Bone marrow (tissue), 2 donors: ENCODE measurements at regions not wholly inside any gene's neighbourhood (a gene's known extent, or its start where the extent isn't known, plus 50 kb on each side); places are given as distances from the start of the nearest gene placed in this dataset.

ENCODE experiments used
- DNase-seq, 2 donors: peaks; one replicate each; lab custom pipeline; 2025; lab: John Stamatoyannopoulos, UW

DNA sequence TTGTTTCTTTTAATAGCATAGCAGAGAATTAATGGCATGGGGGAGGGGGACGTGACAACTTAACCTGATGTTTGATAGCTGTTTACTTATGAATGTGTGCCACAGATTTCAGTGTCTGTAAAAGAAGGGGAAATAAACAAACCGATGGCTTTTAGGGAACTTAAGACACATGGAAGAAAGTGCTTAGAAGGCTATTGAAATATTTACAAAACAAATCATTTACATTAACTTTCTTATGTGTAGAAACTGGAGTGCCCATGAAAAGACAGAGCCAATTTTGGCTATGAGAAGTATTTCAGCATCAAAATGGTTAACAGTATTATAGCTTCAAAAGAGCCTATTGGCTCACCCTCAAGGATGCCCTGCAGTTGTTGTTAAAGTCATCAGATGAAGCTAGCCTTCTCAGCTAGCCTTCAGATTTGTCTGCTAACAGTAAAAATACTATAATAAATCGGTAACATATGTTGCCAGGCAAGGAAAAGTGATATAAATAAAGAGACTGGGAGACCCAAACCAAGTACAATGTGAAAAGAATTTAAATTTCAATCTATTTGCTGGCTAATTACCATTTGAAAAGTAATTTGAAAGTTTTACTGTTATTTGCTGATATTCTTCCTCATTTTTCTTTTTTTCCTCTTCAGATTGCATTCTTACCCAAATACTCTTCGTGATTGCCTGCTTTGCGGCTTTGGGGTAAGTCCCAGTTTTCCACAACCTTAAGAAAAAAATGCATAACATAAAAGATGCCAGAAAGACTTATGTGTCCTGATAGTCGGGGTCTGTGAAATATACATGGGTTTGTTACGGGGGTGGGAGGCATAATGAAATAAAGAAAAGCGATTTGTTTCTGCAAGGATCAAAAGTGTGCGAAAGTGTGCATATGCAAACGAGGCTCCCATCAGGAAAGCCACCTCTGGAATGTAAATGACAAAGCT, 256.4 kb downstream of the MEIS1 start:
- DNase-seq = no peak

DNA sequence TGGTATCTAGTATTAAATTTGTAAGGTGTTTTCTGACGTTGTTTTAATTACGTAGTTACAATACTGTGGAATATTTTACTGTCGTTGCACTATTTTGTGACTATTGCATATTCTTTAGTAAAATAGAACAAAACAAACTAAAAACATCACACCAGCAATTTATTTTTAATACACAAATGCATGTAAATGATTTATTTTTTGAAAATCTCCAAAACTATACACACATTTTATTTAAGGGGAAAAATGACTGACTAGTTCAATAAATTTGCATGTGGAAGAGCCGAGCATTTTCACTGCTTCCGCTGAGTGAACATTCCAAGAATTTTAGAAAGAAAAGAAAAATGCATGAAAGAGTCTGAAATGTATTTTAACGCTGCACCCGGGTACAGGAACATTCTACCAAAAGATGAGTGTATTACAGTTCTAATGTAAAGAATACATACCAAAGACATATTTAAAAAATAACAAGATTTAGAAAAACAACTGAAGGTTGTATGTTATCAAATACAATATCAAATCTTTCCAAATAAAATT, 257.7 kb downstream of the MEIS1 start:
- no peak for DNase-seq

DNA sequence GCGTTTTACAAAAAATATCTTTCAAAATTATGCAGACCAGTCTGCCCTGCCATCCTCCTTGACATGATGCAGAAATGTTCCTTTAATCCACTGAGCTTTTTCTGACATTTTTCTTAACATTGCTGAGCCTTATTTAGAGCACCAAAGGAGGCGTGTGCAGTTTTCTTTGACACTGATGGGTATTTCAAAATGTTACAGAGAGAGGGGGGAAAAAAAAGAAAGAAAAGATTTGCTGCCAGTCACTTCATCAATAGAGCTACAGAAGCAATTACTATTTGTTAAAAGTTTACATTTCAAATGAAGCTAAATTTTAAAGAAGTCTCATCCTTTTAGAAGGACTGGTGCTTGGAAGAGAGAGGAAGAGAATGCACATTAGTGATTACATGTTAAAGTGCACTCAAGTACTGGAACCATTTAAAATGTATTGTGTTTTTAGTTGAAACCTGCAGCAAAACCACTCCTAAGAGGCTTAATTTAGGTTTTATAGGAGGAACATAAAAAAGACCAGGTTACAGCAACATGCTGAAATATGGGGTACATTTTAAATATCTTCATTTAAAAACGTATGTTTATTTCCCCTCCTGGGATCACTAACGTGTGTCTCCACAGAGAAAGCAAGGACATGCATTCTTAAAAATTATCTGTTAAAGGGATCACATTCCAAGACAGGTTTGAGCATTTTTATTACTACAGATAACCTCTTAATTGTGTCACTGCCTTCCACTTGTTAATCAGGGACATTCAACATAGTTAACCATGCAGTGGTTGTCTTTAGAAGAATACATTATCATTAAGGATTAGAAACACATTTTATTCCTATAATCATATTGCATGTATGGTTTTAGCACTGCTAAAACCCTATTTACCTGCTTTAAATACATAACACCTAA, 258.4 kb downstream of the MEIS1 start:
- DNase-seq = no peak

DNA sequence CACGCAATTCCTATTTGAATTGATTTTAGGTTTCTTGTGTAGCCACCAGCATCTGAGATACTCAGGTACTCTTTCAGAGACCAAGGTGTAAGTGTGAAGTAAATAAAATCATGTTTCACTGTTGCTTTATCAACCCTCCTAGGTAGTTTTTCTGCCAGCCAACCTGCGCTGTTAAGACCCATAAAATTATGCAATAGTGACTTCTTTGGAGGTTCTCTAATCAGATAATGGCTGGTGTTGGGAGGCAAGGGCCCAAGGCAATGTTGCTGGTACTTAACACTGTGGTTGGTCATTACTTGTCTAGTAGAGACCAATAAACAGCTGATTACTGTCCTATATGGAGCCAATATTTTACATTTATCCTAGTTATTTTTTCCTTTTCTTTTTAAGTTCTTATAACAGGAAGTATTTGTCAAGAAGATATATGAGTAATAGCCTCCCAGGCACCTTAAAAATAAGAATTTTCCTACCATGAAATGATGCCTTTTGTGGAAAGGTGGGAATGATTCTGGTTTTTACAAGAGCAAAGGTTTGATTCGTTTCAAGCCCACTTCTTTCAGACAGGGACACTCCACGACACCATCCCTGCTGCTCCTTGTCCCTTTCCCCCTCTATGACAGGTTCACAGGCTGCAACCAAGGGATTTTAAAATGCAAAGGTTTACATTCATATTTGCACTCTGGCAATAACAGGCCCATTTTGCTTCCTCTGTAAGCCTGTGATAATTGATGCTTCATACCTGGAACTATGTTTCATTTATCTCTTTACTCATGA, 259.3 kb downstream of the MEIS1 start:
- no peak for DNase-seq

DNA sequence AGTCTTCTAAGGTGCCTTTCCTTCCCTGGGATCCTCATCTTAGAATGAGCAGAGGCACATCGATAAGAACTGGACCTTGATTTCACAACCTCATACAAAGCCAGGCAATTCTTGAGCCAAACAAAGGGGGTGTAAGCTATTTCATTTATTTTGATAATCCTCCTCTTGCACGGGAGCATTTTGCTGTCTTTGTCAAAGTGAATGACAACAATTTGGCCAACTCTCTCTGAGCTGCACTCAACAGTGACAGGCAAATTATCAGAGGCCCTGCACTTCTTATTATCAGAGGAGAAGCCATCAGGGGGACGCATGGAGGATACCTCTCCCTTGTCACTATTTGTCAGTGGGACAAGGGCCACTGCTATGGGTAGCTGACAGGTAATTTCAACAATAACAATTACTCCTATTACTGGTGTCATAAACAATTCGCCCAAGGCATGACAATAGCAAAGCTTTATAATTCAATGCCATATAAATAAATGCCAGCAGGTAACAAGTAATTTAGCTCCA, 260.4 kb downstream of the MEIS1 start:
- no peak for DNase-seq

DNA sequence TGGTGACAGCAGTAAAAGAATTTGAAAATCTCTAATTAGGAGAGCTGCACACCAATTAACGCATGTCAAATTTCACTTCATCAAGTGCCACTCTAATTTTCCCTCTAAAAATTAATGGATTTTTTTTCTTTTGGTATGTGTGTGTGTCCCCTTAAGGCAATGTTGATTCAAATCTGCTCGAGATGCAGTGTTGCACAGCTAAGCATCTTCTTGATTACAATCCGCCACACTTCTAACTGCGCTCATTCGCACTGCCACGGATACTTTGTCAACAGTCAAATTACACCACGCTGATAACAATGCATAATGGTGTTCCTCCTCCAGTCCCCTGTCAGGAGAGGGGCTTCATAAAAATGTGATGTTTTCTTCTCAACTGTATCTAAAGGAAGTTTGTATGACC, 261.4 kb downstream of the MEIS1 start:
- DNase-seq = no peak

DNA sequence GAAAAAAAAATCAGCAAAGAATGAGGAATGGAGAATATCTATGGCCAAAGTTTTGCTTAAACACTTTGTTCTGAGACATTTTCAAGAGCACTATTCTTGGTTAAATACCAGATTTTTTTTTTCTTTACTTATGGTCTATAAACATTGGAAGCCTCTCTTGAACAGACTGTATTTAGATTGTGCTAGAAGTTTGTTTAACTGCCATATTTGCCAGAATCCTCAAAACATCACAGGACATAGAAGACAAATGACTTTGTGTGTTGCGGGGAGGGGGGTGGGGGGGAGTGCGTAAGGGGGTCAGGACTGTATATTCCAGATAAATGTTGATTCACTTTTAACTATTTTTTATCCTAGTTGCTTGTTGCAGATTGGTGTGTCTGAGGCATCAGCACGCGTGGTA, 262.0 kb downstream of the MEIS1 start:
- DNase-seq = no peak

DNA sequence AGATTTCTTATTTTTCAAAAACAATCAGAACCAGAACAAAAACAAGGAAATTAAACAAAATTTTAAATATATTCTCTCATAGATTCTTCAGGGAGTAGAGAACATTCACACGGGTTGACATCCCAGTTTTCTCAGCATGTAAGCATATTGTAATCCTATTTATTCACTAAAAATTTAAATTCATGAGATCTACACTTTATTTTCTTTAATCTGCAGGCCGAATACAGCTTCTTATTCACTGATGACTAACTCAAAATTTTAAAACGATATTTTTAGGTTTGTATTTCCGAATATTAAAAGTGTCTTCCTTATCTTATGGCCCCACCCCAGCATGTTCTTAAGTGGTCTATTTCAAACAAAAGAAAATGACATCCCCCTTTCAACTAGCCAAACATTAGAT, 262.4 kb downstream of the MEIS1 start:
- no peak for DNase-seq

DNA sequence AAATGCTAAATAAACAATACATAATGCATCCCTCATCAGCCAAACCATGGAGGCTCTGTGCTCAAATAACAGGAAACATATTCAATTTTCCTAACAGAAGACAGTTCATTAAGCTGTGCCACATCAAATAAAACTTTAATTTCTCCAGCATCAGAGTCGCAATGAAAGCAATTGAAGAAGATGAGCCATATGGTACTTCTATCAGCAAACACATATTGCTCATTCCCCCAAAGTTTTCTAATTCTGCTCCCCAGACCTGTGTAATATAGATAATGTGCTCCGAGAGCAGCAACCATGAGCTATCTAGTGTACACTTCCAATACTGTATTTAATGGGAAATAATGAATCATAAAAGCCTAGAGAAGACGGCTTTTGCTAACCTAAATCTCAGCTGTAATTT, 263.2 kb downstream of the MEIS1 start:
- no peak for DNase-seq

DNA sequence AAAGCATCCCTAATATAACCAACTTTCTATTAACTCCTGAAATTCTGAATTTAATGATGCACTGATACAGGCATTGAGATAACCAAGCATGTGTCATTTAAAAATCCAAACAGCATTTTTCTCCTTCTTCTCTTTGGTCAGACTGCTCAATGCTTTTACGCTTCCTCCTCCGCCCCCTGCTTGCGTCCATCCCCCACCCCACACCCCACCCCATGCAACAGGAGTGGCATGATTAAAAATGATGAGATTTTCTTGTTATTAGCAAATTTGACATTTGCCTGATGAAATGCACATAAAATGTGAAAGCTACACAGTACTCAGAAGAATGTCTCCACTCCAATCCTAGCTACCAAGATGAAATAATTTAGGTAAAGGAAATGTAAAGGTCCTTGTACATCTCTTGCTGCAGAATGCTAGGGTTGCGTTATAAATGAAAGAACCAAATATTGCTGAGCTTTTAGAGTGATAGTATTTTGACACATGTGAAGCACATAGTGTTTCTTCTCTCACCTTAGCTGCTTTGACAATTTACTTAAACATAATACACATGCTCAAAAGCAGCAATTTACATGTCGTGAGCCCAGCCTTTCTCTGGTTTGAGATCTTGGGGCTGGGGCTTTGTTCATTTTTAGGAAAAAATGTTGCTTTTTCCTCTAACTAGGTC, 263.8 kb downstream of the MEIS1 start:
- no peak for DNase-seq

DNA sequence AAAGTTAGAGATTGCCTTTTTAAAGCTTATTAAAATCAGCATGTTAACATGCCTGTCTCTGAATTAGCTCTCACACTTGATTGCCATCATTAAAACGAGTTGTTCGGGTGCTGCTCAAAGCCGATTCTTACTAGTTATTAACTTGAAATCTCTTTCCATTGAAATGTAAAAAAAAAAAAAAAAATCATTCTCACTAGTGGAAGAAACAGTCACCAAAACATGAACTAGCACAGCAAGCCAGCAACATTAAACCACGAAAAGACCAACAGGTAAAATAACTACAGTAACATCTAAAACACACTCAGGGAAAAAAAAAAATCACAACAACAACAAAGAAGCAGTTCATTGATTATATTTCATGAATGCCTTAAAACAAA, 264.5 kb downstream of the MEIS1 start:
- no peak for DNase-seq

DNA sequence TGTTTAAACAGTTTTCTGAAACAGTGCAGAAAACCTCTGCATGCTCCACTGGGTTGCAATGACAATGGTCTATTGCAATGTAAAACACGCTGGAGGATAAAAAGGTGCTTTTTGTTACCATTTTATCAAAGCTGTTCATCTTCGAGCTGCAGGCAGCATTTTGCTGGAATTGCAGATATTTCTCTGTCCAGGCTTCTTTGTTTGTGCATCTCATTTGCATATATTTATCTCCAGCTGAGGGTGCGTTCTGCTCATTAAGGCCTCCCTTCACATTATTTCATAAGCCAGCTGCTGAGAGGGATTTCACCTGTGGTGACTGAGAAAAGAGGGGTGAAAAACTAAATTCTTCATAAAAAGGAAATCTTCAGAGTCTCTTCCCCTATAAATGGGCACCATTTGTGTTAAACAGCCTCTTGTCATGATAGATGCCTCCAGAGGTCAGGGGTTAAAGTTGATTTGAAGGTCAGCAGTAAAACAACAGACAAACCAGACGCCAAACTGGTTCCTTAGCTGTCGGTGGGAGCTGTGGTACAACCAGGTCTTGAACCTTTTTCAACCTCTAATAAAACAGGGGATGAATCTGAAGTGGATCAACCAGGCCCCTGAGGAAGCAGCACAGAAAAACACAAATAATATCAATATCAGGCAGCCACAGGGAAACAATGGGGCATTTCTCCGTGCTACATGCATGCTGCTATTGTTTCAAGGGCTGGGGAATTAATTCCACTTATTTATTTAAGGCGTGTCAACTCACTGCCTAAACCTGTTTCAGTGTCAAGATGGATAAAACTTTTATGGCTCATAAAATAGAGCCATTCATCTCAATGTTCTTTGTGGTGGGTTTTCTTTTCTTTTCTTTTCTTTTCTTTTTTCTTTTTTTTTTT, 265.1 kb downstream of the MEIS1 start:
- DNase-seq = no peak

DNA sequence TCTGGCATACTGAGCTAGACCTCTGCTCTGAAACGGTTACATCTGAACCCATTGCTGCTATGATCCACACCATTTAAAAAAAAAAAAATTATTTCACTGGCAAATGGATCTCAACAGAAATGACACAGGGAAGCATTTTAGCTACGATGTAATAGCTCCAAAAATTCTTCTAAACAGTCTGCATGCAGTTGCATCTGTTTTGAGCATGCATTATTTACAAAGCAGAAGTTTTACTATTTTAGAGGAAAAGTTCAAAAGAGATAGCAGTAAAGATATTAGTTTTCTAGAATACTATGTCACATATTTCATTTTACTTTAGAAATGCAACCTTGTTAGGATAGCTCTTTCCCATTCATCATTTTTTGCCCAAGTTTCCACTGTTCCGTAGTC, 265.7 kb downstream of the MEIS1 start:
- DNase-seq = no peak

DNA sequence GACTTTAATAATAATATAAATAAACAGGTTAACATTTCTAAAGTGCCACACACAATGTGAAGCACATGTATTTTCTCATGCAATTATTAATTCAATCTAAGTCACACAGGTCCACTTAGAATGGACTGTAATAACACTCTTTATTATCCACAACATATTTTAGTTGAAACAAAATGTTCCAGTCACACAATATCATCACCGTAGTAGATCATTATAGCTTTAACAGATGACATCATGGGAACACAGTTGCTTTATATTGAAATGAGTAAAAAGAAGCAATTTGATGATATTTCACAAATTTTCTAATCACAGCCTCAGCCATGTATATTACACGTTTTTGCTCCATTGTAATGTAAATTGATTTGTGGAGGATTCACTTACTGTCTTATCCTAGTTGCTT, 266.3 kb downstream of the MEIS1 start:
- no peak for DNase-seq

DNA sequence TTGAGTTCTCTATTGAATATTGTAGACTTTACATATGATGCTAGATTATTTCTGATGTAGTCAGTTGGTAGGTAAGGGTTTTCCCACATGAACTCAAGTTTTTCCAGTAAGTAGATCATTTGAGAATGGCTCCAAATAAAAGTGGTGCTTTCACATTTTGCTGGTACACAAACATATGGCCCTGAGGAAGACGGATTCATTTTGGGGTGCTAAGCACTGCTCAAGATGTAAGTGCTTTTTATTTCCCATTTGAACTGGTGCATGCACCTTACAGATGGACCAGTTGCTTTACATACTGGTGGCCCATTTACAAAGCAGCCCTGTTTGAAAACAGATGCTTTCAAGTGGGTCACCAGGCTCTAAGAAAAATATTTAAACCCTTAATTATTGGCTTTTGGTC, 266.7 kb downstream of the MEIS1 start:
- no peak for DNase-seq

DNA sequence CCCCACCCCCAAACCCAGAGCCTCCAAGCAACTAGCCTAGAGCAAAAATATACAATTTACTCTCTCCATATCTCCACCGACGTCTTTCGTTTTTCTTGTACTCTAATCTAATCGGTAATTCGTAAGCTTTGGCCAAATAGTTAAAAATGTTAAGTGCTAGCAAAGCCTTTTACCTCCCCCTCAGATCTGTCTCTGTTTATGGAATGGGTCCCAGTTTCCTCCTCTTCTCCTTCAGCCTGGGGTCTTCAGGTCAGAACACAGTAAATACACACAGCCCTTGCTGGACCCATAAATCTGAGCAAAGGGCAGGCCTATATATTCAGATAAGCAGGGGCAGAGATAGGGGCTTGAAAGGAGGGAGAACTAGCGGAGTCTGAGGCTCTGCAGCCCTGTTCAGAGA, 267.4 kb downstream of the MEIS1 start:
- no peak for DNase-seq

DNA sequence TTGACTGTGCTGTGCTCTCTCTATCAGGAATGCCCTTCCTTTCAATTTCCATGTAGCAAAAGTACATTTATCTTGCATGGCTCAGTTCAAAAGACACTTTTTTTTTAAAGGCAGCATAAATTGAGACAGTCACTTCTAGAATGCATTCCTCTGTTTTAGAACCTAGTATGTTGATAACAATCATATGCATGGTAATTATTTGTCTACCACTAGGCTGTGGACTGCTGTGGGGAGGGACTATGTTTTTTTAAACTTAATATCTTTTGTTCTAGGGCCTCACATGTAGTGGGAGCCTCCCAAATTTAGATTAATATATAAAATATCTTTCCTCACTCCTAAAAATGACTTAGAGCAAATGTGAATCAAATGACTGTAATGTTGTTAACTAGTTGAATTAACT, 269.9 kb downstream of the MEIS1 start:
- no peak for DNase-seq

DNA sequence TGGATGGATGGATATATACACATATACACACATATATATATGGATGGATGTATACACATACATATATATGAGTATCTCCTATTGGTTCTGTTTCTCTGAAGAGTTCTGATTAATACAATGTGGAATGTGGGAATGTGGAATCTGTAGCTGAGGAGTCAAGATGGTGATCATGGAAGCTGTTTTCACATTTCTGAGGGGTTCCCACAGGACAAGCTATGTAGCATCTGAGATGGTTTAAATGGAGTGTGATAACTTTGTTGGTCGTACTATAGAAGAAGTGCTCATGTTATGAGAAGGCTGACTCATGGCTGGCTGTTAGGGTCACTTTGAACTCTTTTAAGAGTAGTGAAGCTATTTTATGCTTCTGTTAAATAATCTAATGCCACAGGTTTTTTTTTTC, 279.7 kb downstream of the MEIS1 start:
- no peak for DNase-seq

DNA sequence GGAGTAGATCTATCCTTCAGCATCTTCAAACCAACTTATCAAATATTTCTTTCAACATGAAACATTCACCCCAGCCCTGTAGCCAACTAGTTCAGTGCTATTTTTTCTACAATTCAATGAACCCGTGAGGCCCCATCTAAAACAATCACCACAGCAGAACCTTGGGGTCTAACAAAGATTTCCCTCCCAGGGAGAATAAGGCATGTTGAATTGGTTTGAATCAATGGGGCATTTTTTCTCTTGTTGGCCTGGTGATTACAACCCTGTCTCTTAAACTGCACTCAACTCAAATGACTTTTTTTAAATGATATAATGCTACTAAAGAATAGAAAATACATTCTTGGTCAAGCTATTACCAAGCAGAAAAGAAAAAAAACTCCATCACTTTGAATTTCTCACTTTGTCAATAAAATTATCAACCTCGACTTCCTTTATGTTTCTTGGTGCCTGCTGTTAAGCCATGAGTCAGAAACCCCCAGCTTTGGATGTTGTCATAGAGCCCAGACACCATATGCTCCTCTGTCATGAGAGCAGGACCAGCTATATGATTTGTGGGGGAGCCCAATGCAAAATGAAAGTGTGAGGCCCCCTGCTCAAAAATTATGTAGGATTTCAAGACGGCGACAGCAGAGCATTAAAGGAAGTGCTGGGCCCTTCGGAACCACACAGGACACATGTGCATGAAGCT, 282.4 kb downstream of the MEIS1 start:
- DNase-seq = no peak

DNA sequence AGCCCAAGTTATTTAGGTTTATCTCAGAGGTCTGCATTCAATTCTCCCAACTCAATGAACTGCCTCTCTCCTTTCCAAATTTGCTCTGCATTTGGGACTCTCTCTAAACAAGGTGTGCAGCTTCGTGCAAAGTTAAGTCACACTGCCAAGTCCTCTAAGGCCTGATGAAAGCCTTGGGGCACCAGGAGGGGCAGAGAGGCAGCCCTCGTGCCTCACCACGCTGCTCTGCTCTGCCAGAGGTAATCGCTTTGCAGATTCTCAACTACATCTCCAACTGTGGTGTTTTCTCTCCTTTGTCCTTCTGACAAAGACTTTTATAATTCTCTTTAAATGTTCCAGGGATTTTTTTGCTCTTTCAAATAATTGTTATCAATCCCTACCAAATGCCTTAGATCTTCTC, 283.0 kb downstream of the MEIS1 start:
- no peak for DNase-seq
